ENCODE measurements at regions not wholly inside any gene's neighbourhood (a gene's known extent, or its start where the extent isn't known, plus 50 kb on each side); places are given as distances from the start of the nearest gene placed in this dataset.

DNA sequence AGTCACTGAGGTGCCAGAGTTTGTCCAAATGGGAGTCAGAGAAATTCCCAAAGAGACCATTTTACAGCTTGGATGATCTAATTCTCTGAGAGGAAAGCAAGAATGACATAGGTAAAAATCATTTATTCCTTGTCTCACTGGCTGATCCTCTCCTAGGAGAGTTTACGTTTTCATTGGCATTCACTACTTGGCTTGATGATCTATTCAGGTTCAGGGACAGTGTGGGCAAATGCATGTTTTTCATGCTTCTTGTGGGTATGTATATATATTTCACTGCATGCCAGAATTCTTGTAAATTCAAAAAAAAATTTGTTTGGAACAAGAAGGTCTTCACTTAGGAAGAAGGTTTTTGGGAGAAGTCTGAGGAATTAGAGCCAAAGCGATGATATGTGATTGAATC, 403.4 kb upstream of the JAG1 start:
- no peaks in the 10 kb centered on the region for H3K9me3 ChIP-seq (ENCODE audit: insufficient read depth, low read length)
- H3K27ac ChIP-seq (ENCODE audit: low read length): no peak overlapping the region
- TF ChIP-seq EZH2phosphoT487 (IDR thresholded peaks at IDR 0.05; ENCODE audit: low read depth): no peak
- TF ChIP-seq, protein P1, sequence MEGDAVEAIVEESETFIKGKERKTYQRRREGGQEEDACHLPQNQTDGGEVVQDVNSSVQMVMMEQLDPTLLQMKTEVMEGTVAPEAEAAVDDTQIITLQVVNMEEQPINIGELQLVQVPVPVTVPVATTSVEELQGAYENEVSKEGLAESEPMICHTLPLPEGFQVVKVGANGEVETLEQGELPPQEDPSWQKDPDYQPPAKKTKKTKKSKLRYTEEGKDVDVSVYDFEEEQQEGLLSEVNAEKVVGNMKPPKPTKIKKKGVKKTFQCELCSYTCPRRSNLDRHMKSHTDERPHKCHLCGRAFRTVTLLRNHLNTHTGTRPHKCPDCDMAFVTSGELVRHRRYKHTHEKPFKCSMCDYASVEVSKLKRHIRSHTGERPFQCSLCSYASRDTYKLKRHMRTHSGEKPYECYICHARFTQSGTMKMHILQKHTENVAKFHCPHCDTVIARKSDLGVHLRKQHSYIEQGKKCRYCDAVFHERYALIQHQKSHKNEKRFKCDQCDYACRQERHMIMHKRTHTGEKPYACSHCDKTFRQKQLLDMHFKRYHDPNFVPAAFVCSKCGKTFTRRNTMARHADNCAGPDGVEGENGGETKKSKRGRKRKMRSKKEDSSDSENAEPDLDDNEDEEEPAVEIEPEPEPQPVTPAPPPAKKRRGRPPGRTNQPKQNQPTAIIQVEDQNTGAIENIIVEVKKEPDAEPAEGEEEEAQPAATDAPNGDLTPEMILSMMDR (IDR thresholded peaks at IDR 0.05; ENCODE audit: low read depth, low read length): no peak
- no peak overlapping the region for H3K4me2 ChIP-seq (ENCODE audit: low read length)
- H4K20me1 ChIP-seq (ENCODE audit: insufficient read depth, low read length): no peaks in the 10 kb centered on the region
- 0 out of 2 replicates have a peak, but pooled peaks cover 5% of the 10 kb centered on the region for H3K27me3 ChIP-seq (ENCODE audit: low read depth, low read length)
- H3K9ac ChIP-seq (ENCODE audit: low read length): no peak overlapping the region
- no peaks in the 10 kb centered on the region for H3K36me3 ChIP-seq (replicated peaks; ENCODE audit: low read depth, low read length)
- no peak overlapping the region for H2AFZ ChIP-seq (ENCODE audit: low read depth, low read length)
- no peaks in the 10 kb centered on the region; the same call in 1 of the 2 replicates for H3K4me1 ChIP-seq (ENCODE audit: low read length)
- no peaks in the 10 kb centered on the region for H3K79me2 ChIP-seq (ENCODE audit: low read length)
- no peak overlapping the region for H3K4me3 ChIP-seq (ENCODE audit: low read length)

DNA sequence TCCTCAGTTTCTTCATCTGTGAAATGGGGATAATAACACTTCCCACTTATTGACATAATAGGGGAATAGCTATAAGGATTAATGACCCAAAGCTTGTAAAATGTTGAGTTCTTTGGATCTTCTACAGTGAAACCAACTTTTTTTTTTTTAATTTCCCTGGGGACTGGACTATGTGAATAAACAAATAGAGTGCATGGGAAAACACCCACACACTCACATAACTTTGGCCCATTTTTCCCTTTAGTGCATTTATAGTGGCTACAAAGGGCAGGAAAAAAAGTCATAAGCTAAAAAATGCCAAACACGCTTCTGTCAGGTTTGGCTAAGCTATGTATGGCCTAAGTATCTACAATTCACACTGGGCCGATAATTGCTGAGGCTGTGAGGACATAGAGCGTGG, 406.2 kb upstream of the JAG1 start:
- H4K20me1 ChIP-seq (ENCODE audit: insufficient read depth, low read length): no peaks in the 10 kb centered on the region
- H3K27me3 ChIP-seq (ENCODE audit: low read depth, low read length): no peaks in the 10 kb centered on the region
- H2AFZ ChIP-seq (ENCODE audit: low read depth, low read length): no peak overlapping the region
- H3K9me3 ChIP-seq (ENCODE audit: insufficient read depth, low read length): no peaks in the 10 kb centered on the region
- no peak overlapping the region for H3K4me2 ChIP-seq (ENCODE audit: low read length)
- H3K36me3 ChIP-seq (replicated peaks; ENCODE audit: low read depth, low read length): no peaks in the 10 kb centered on the region
- H3K79me2 ChIP-seq (ENCODE audit: low read length): no peaks in the 10 kb centered on the region
- no peaks in the 10 kb centered on the region; the same call in 1 of the 2 replicates for H3K4me1 ChIP-seq (ENCODE audit: low read length)
- no peak for TF ChIP-seq EZH2phosphoT487 (IDR thresholded peaks at IDR 0.05; ENCODE audit: low read depth)
- TF ChIP-seq, protein P1 (IDR thresholded peaks at IDR 0.05; ENCODE audit: low read depth, low read length): no peak
- no peak overlapping the region for H3K4me3 ChIP-seq (ENCODE audit: low read length)
- H3K9ac ChIP-seq (ENCODE audit: low read length): no peak overlapping the region
- H3K27ac ChIP-seq (ENCODE audit: low read length): no peak overlapping the region

GRCh38 chr20:11080781-11081377, 407.1 kb upstream of the JAG1 start:
- Histone ChIP-seq H3K9me3 (ENCODE audit: insufficient read depth, low read length) (no peaks in the 10 kb centered on the region), H3K4me1 (ENCODE audit: low read length) (no peaks in the 10 kb centered on the region; the same call in 1 of the 2 replicates), H3K36me3 (replicated peaks; ENCODE audit: low read depth, low read length) (no peaks in the 10 kb centered on the region), H4K20me1 (ENCODE audit: insufficient read depth, low read length) (no peaks in the 10 kb centered on the region), H3K9ac (ENCODE audit: low read length) (no peak overlapping the region), H3K4me2 (ENCODE audit: low read length) (no peak overlapping the region), H3K27ac (ENCODE audit: low read length) (no peak overlapping the region), H3K27me3 (ENCODE audit: low read depth, low read length) (no peaks in the 10 kb centered on the region), H3K79me2 (ENCODE audit: low read length) (no peaks in the 10 kb centered on the region), H3K4me3 (ENCODE audit: low read length) (no peak overlapping the region), H2AFZ (ENCODE audit: low read depth, low read length) (no peak overlapping the region)
- TF ChIP-seq, protein P1 (IDR thresholded peaks at IDR 0.05; ENCODE audit: low read depth, low read length): no peak
- no peak for TF ChIP-seq EZH2phosphoT487 (IDR thresholded peaks at IDR 0.05; ENCODE audit: low read depth)

DNA sequence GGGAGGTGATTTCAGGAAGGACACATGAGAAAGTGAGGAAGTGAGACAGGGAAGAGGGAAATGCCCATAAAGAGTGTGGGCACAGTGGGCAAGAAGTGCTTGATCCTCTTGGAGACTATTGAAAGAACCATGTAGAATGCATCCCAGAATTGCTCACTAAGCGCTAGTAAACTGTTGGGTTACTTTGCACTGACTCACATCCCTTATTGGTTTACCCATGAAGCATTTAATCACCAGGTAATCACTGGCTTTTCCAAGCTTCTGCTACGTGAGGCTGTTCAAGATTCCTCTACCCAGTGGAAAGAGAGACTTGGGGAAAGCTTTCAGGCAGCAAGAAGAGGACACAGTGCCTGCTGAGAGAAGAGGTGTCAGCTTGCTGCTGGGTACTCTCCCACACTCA, 410.0 kb upstream of the JAG1 start:
- H2AFZ ChIP-seq (ENCODE audit: low read depth, low read length): no peak overlapping the region
- H3K4me1 ChIP-seq (ENCODE audit: low read length): no peaks in the 10 kb centered on the region; the same call in 1 of the 2 replicates
- no peaks in the 10 kb centered on the region for H3K36me3 ChIP-seq (replicated peaks; ENCODE audit: low read depth, low read length)
- no peak overlapping the region for H3K4me3 ChIP-seq (ENCODE audit: low read length)
- no peaks in the 10 kb centered on the region for H3K27me3 ChIP-seq (ENCODE audit: low read depth, low read length)
- H3K9ac ChIP-seq (ENCODE audit: low read length): no peak overlapping the region
- H3K27ac ChIP-seq (ENCODE audit: low read length): no peak overlapping the region
- no peak overlapping the region for H3K4me2 ChIP-seq (ENCODE audit: low read length)
- no peaks in the 10 kb centered on the region for H4K20me1 ChIP-seq (ENCODE audit: insufficient read depth, low read length)
- no peaks in the 10 kb centered on the region for H3K79me2 ChIP-seq (ENCODE audit: low read length)
- H3K9me3 ChIP-seq (ENCODE audit: insufficient read depth, low read length): no peaks in the 10 kb centered on the region
- TF ChIP-seq, protein P1 (IDR thresholded peaks at IDR 0.05; ENCODE audit: low read depth, low read length): no peak
- TF ChIP-seq EZH2phosphoT487 (IDR thresholded peaks at IDR 0.05; ENCODE audit: low read depth): no peak

All from OCI-LY3 (cell line).